ENCODE measurements at regions not wholly inside any gene's neighbourhood (a gene's known extent, or its start where the extent isn't known, plus 50 kb on each side); places are given as distances from the start of the nearest gene placed in this dataset.

GRCh38 chr19:37829526-37829925, 50.1 kb upstream of the ZNF573 start:
- Histone ChIP-seq H3K36me3 (ENCODE audit: control insufficient read depth, insufficient read depth, low read length) (peaks cover 3% of the 10 kb centered on the region; the same call in 1 of the 2 replicates), H3K27ac (ENCODE audit: low read depth, low read length) (no peak overlapping the region), H3K4me3 (ENCODE audit: low read depth, low read length) (no peak overlapping the region), H3K27me3 (ENCODE audit: control insufficient read depth, insufficient read depth, low read length) (no peaks in the 10 kb centered on the region), H3K4me1 (ENCODE audit: control insufficient read depth, insufficient read depth, low read length) (no peaks in the 10 kb centered on the region), H3K9ac (ENCODE audit: low read length) (no peak overlapping the region), H3K9me3 (ENCODE audit: control insufficient read depth, insufficient read depth, low read depth, low read length) (peaks cover 75% of the 10 kb centered on the region)

Measured in HUES6 (cell line).